GM21576 (cell line): ENCODE measurements at regions not wholly inside any gene's neighbourhood (a gene's known extent, or its start where the extent isn't known, plus 50 kb on each side); places are given as distances from the start of the nearest gene placed in this dataset.
"Not testable (repeated sequence)": the region's sequence is repeated elsewhere in the genome, so short reads cannot be mapped to it uniquely, and the experiment has no call there.

Source experiments
- ATAC-seq: cut with Tn5 transposase; IDR thresholded peaks from one replicate; pipeline ENCODE4 v1.9.1; 2021; ENCODE audit warnings: mild to moderate bottlenecking, moderate library complexity; ENCODE audit not compliant: unreplicated experiment

- no peak for ATAC-seq
Measured at GRCh38 chr2:176944998-176945397, 267.6 kb upstream of the HNRNPA3 start.

GRCh38 chr2:176947754-176948153, 264.8 kb upstream of the HNRNPA3 start:
- no peak for ATAC-seq

- not testable (repeated sequence) for ATAC-seq
Measured at GRCh38 chr2:176951218-176951617, 261.4 kb upstream of the HNRNPA3 start.

GRCh38 chr2:176956791-176957190, 255.8 kb upstream of the HNRNPA3 start:
- ATAC-seq, result no peak

GRCh38 chr2:176959614-176960013, 253.0 kb upstream of the HNRNPA3 start:
- ATAC-seq, result no peak

- no peak for ATAC-seq
Measured at GRCh38 chr2:176960061-176960460, 252.5 kb upstream of the HNRNPA3 start.

GRCh38 chr2:176960736-176961520, 251.7 kb upstream of the HNRNPA3 start:
- ATAC-seq, result no peak

GRCh38 chr2:176961775-176962619, 250.6 kb upstream of the HNRNPA3 start:
- ATAC-seq, result no peak

GRCh38 chr2:176963568-176964287, 248.9 kb upstream of the HNRNPA3 start:
- ATAC-seq, result no peak

- ATAC-seq, result no peak
Measured at GRCh38 chr2:176967911-176968450, 244.6 kb upstream of the HNRNPA3 start.

GRCh38 chr2:176969642-176970359, 242.8 kb upstream of the HNRNPA3 start:
- ATAC-seq, result no peak

- no peak for ATAC-seq
Measured at GRCh38 chr2:176976736-176977685, 235.6 kb upstream of the HNRNPA3 start.

GRCh38 chr2:176978921-176979320, 233.7 kb upstream of the HNRNPA3 start:
- no peak for ATAC-seq

GRCh38 chr2:176979981-176980710, 232.4 kb upstream of the HNRNPA3 start:
- no peak for ATAC-seq

GRCh38 chr2:176984987-176985386, 227.6 kb upstream of the HNRNPA3 start:
- no peak for ATAC-seq

- no peak for ATAC-seq
Measured at GRCh38 chr2:176985871-176986270, 226.7 kb upstream of the HNRNPA3 start.

- no peak for ATAC-seq
Measured at GRCh38 chr2:176986487-176986886, 226.1 kb upstream of the HNRNPA3 start.

- ATAC-seq, result no peak
Measured at GRCh38 chr2:176991411-176991810, 221.2 kb upstream of the HNRNPA3 start.
